GM23248 (cell line): ENCODE measurements at regions not wholly inside any gene's neighbourhood (a gene's known extent, or its start where the extent isn't known, plus 50 kb on each side); places are given as distances from the start of the nearest gene placed in this dataset.

Experiments used
- DNase-seq: peaks from one replicate; pipeline ENCODE4 v3.0.0-alpha.2; 2015
- H2AFZ ChIP-seq: fragments of 200-600 bp; sonication (generic); 2 replicates; pipeline ENCODE4 v1.6.1; 2016; ENCODE audit warnings: antibody characterized with exemption
- H3F3A ChIP-seq: fragments of 200-600 bp; sonication (generic); 2 replicates; pipeline ENCODE4 v1.6.1; 2016; ENCODE audit warnings: mild to moderate bottlenecking, antibody characterized with exemption, mixed run types; ENCODE audit not compliant: insufficient read depth
- H3K27ac ChIP-seq: fragments of 200-600 bp; sonication (generic); 2 replicates; pipeline ENCODE4 v1.5.1; 2016; ENCODE audit warnings: mild to moderate bottlenecking
- H3K27me3 ChIP-seq: fragments of 200-600 bp; sonication (generic); replicated peaks from 2 replicates; pipeline ENCODE4 v1.6.1; 2016; ENCODE audit warnings: mild to moderate bottlenecking; ENCODE audit not compliant: insufficient read depth
- H3K36me3 ChIP-seq: fragments of 200-600 bp; sonication (generic); 2 replicates; pipeline ENCODE4 v1.6.1; 2016; ENCODE audit warnings: low read depth, mild to moderate bottlenecking
- H3K4me1 ChIP-seq: fragments of 200-600 bp; sonication (generic); 2 replicates; pipeline ENCODE4 v1.6.1; 2016; ENCODE audit warnings: mild to moderate bottlenecking; ENCODE audit not compliant: insufficient read depth
- H3K4me2 ChIP-seq: fragments of 200-600 bp; sonication (generic); one replicate; pipeline ENCODE4 v1.6.1; 2016; ENCODE audit warnings: mild to moderate bottlenecking; ENCODE audit not compliant: unreplicated experiment
- H3K4me3 ChIP-seq: fragments of 200-600 bp; sonication (generic); 2 replicates; pipeline ENCODE4 v1.5.1; 2016; ENCODE audit warnings: mild to moderate bottlenecking
- H3K79me2 ChIP-seq: fragments of 200-600 bp; sonication (generic); 2 replicates; pipeline ENCODE4 v1.6.1; 2016; ENCODE audit warnings: mild to moderate bottlenecking; ENCODE audit not compliant: insufficient read depth
- H3K9ac ChIP-seq: fragments of 200-600 bp; sonication (generic); 2 replicates; pipeline ENCODE4 v1.6.1; 2016; ENCODE audit warnings: mild to moderate bottlenecking
- H3K9me2 ChIP-seq: fragments of 200-600 bp; sonication (generic); 2 replicates; pipeline ENCODE4 v1.6.1; 2016; ENCODE audit warnings: mixed run types, mild to moderate bottlenecking, moderate library complexity; ENCODE audit not compliant: insufficient read depth
- H3K9me3 ChIP-seq: fragments of 200-600 bp; sonication (generic); one replicate; pipeline ENCODE4 v1.6.1; 2017; ENCODE audit warnings: low read depth
- H4K20me1 ChIP-seq: fragments of 200-600 bp; sonication (generic); 2 replicates; pipeline ENCODE4 v1.6.0; 2016; ENCODE audit not compliant: insufficient read depth
- EZH2 ChIP-seq: fragments of 200-600 bp; sonication (generic); IDR thresholded peaks from 2 replicates; pipeline ENCODE4 v1.6.1; 2018; ENCODE audit warnings: antibody characterized with exemption, mild to moderate bottlenecking; ENCODE audit not compliant: insufficient read depth, poor library complexity, severe bottlenecking
- EZH2phosphoT487 ChIP-seq: fragments of 200-600 bp; sonication (generic); IDR thresholded peaks from 2 replicates; pipeline ENCODE4 v1.6.1; 2018; ENCODE audit warnings: antibody characterized with exemption, moderate library complexity, mild to moderate bottlenecking, low read depth; ENCODE audit not compliant: insufficient read depth
- WGBS, 2 experiments: methylation state at CpG; one replicate each; pipeline ENCODE4 v1.1.6; 2015 to 2017; ENCODE audit warnings: low lambda C conversion rate in 2 of 2, low coverage in 1 of 2; ENCODE audit errors: missing lambda C conversion rate in 2 of 2; 5-methylcytosine and 5-hydroxymethylcytosine counted together
- in situ Hi-C: fragments of 300-500 bp; cut with MboI; formaldehyde crosslinking; loops from 2 replicates; pipeline ENCODE4 v1.15.0; 2020

GRCh38 chr17:71237903-71238538, 882.8 kb upstream of the SOX9 start:
- H3K9ac ChIP-seq, result no peak overlapping the region
- H4K20me1 ChIP-seq, result no peaks in the 10 kb centered on the region
- peaks cover 7% of the 10 kb centered on the region; the same call in 1 of the 2 replicates for H3K4me1 ChIP-seq
- in situ Hi-C loops, result loop anchor here (10.0 to 25.0 kb wide), 2 partner anchors 877 to 1299 kb away; no protein-coding TSS in a partner anchor
- 73 to 87% methylated on average over 1 of the region's 1 CpG for WGBS, 2 experiments
- peak; percentile 81 for DNase-seq
- peaks cover 4% of the 10 kb centered on the region; the same call in 1 of the 2 replicates for H3F3A ChIP-seq
- H3K9me3 ChIP-seq, result no peaks in the 10 kb centered on the region
- H3K9me2 ChIP-seq, result no peaks in the 10 kb centered on the region
- TF ChIP-seq EZH2 (no peak), EZH2phosphoT487 (no peak)
- no peak overlapping the region for H3K4me3 ChIP-seq
- H3K36me3 ChIP-seq, result no peaks in the 10 kb centered on the region
- no peaks in the 10 kb centered on the region for H3K79me2 ChIP-seq
- H3K4me2 ChIP-seq, result no peak overlapping the region
- H3K27ac ChIP-seq, result no peak overlapping the region
- no peaks in the 10 kb centered on the region for H3K27me3 ChIP-seq
- H2AFZ ChIP-seq, result no peak overlapping the region

DNA sequence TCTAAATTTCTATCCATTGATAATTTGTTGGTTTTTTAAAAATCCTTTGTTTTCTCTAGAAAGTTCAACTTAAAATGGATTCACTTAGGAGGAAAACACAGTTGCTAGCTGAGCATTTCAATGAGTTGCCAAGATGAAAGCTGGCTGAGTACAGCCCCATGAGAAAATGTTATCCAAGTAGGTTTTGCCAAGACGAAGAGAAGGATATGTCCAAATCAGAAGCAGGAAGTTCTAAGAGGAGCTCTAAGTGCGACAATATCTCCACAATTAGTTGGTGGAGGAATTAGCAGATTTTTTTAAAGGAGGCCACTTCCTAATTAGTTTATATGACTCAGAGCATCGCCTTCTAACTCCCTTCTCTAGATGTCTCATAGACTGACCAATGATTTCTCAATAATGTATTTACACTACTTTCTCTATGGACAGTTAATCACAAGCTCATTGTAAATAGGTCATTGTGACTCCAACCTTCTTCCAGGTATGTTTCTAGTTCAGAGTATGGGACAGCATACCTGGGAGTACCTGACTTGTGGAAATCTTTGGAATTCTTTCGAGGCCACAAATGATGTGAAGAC, 873.3 kb upstream of the SOX9 start:
- no peak overlapping the region for H3K9ac ChIP-seq
- peak overlapping the region; percentile 4 for H3K4me2 ChIP-seq
- TF ChIP-seq EZH2phosphoT487 (no peak), EZH2 (no peak)
- no peaks in the 10 kb centered on the region for H3K9me3 ChIP-seq
- H3K36me3 ChIP-seq, result no peaks in the 10 kb centered on the region
- H2AFZ ChIP-seq, result peak overlapping the region; percentile 53
- peaks cover 12% of the 10 kb centered on the region for H3F3A ChIP-seq
- H3K4me1 ChIP-seq, result peaks cover 27% of the 10 kb centered on the region
- no peaks in the 10 kb centered on the region for H3K79me2 ChIP-seq
- H4K20me1 ChIP-seq, result no peaks in the 10 kb centered on the region
- H3K4me3 ChIP-seq, result no peak overlapping the region
- H3K27me3 ChIP-seq, result no peaks in the 10 kb centered on the region
- H3K9me2 ChIP-seq, result no peaks in the 10 kb centered on the region
- no peak overlapping the region for H3K27ac ChIP-seq
- DNase-seq, result peak; percentile 57
- in situ Hi-C loops, result loop anchor here (25.0 kb wide), 1 partner anchor 1290 kb away; no protein-coding TSS in a partner anchor
- 36 to 45% methylated on average over 4 of the region's 4 CpGs for WGBS, 2 experiments

GRCh38 chr17:71251276-71251675, 869.5 kb upstream of the SOX9 start:
- Histone ChIP-seq H3K27ac (peak overlapping the region; percentile 54), H3K27me3 (no peaks in the 10 kb centered on the region), H3K79me2 (no peaks in the 10 kb centered on the region), H3K4me1 (peaks cover 31% of the 10 kb centered on the region), H3K4me2 (peak overlapping the region; percentile 64), H2AFZ (no peak overlapping the region), H3K9ac (no peak overlapping the region), H3K9me3 (no peaks in the 10 kb centered on the region), H3K4me3 (no peak overlapping the region), H3F3A (peaks cover 18% of the 10 kb centered on the region), H4K20me1 (no peaks in the 10 kb centered on the region), H3K9me2 (no peaks in the 10 kb centered on the region), H3K36me3 (no peaks in the 10 kb centered on the region)
- in situ Hi-C loops, result no loop called here
- DNase-seq, result peak; percentile 20
- TF ChIP-seq EZH2phosphoT487 (no peak), EZH2 (no peak)
- whole genome bisulfite sequencing, 2 experiments, result 48 to 52% methylated on average over 2 of the region's 2 CpGs

DNA sequence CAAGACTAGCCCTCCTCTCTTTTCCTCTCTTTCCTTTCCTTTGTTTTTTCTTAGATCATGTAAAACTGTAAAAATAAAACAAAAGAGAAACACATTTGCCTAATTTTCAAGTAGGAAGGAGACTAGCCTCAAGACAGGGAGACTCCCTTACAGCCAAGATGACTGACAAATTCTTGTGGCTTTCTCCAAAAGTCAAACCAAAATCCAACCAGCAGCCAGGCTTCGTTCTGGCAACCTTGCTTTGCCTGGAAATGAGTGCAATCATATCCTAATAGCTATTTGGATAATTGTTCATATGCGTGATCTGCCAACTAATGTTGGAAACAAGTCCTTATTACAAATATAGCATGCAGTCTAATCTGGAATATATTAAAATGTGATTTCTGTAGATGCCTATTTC, 868.9 kb upstream of the SOX9 start:
- H2AFZ ChIP-seq, result 0 out of 2 replicates have a peak overlapping the region, but pooled peaks have one; percentile 1
- TF ChIP-seq EZH2phosphoT487 (no peak), EZH2 (no peak)

More for the DNA sequence above, 868.9 kb upstream of the SOX9 start:
- 7 to 14% methylated on average over 2 of the region's 2 CpGs for WGBS, 2 experiments
- Histone ChIP-seq H3K36me3 (no peaks in the 10 kb centered on the region), H3F3A (peaks cover 18% of the 10 kb centered on the region), H3K9me2 (no peaks in the 10 kb centered on the region), H3K79me2 (no peaks in the 10 kb centered on the region), H3K4me1 (peaks cover 31% of the 10 kb centered on the region), H3K27ac (peak overlapping the region; percentile 54), H3K9me3 (no peaks in the 10 kb centered on the region), H3K9ac (no peak overlapping the region), H3K4me3 (peak overlapping the region; percentile 32; the same call in 1 of the 2 replicates), H3K27me3 (no peaks in the 10 kb centered on the region), H3K4me2 (peak overlapping the region; percentile 64), H4K20me1 (no peaks in the 10 kb centered on the region)
- peak; percentile 71 for DNase-seq
- in situ Hi-C loops, result no loop called here
